ENCODE measurements at regions not wholly inside any gene's neighbourhood (a gene's known extent, or its start where the extent isn't known, plus 50 kb on each side); places are given as distances from the start of the nearest gene placed in this dataset.

GRCh38 chr5:26791021-26791420 lies 247.4 kb downstream of the CDH9 start:
- no peak overlapping the region for H3K4me3 ChIP-seq (ENCODE audit: low read depth, low read length)
- TF ChIP-seq, protein P1, sequence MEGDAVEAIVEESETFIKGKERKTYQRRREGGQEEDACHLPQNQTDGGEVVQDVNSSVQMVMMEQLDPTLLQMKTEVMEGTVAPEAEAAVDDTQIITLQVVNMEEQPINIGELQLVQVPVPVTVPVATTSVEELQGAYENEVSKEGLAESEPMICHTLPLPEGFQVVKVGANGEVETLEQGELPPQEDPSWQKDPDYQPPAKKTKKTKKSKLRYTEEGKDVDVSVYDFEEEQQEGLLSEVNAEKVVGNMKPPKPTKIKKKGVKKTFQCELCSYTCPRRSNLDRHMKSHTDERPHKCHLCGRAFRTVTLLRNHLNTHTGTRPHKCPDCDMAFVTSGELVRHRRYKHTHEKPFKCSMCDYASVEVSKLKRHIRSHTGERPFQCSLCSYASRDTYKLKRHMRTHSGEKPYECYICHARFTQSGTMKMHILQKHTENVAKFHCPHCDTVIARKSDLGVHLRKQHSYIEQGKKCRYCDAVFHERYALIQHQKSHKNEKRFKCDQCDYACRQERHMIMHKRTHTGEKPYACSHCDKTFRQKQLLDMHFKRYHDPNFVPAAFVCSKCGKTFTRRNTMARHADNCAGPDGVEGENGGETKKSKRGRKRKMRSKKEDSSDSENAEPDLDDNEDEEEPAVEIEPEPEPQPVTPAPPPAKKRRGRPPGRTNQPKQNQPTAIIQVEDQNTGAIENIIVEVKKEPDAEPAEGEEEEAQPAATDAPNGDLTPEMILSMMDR (IDR thresholded peaks at IDR 0.05; ENCODE audit: borderline replicate concordance, insufficient read depth, low read depth, low read length) = no peak

DNA sequence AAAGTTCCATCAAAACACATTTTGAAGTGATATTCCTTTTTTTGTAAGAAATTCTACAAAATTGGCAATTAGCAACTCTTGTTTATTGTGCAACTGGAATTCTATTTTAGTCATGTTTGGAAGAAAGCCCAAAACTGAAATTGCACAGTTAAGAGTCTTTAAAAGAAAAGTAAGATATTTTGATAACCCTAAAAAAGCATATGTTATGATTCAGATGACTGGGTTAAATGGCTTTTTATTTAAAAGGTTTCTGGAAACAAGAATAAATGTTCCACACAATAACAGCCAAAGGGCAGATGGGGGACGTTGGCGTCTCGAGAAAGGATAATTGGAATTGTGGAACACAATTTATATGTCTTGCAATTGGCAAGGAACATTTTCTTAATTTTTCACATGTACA lies 275.2 kb downstream of the CDH9 start:
- TF ChIP-seq, protein P1 (IDR thresholded peaks at IDR 0.05; ENCODE audit: borderline replicate concordance, insufficient read depth, low read depth, low read length) = no peak
- no peak overlapping the region for H3K4me3 ChIP-seq (ENCODE audit: low read depth, low read length)

DNA sequence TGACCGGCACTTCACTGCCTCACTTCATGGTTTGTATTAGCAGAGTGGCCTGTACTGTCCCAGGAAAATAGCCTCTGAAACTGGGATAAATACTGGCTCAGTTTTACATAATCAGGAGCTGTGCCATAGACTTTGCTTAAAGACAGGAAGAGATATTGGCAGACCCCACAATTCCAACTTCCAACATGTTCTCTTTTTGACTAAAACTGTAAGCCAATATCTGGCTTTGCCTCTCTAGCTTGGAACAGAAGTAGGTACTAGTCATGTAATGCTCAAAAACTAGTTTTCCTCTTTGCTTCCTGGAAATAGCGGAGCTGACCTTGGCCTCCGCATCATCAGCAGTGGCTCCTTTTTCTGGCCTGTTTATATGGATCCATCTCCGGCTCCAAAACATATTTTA lies 276.9 kb downstream of the CDH9 start:
- H3K4me3 ChIP-seq (ENCODE audit: low read depth, low read length) = no peak overlapping the region
- TF ChIP-seq, protein P1 (IDR thresholded peaks at IDR 0.05; ENCODE audit: borderline replicate concordance, insufficient read depth, low read depth, low read length) = no peak

- no peak overlapping the region for H3K4me3 ChIP-seq (ENCODE audit: low read depth, low read length)
- TF ChIP-seq, protein P1 (IDR thresholded peaks at IDR 0.05; ENCODE audit: borderline replicate concordance, insufficient read depth, low read depth, low read length) = no peak
Observed at GRCh38 chr5:26761045-26761444, 277.3 kb downstream of the CDH9 start.

GRCh38 chr5:26757941-26758340 lies 280.4 kb downstream of the CDH9 start:
- TF ChIP-seq, protein P1 (IDR thresholded peaks at IDR 0.05; ENCODE audit: borderline replicate concordance, insufficient read depth, low read depth, low read length) = no peak
- no peak overlapping the region for H3K4me3 ChIP-seq (ENCODE audit: low read depth, low read length)

DNA sequence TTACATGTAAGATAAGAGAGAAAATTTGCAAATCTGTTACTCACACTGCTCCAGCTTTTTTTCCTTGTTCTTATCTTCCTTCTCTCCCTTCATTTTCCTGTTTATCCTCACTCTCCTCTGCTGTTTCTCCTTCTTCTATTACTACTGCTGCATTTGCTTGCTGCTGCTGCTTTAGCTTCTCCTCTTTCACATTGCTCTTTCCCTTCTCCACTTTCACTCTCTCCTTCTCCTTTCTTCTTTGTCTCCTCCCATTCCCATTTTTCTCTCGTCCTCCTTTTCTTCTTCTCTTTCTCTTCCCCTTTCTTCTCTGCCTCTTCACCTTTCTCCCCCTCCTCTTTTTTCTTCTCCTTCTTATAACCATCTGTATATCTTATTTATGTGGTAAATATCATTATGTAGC lies 288.6 kb downstream of the CDH9 start:
- H3K4me3 ChIP-seq (ENCODE audit: low read depth, low read length) = no peak overlapping the region
- TF ChIP-seq, protein P1 (IDR thresholded peaks at IDR 0.05; ENCODE audit: borderline replicate concordance, insufficient read depth, low read depth, low read length) = no peak

GRCh38 chr5:26740182-26740581 lies 298.2 kb downstream of the CDH9 start:
- H3K4me3 ChIP-seq (ENCODE audit: low read depth, low read length) = no peak overlapping the region
- TF ChIP-seq, protein P1 (IDR thresholded peaks at IDR 0.05; ENCODE audit: borderline replicate concordance, insufficient read depth, low read depth, low read length) = no peak
